Activated effector memory CD4-positive, alpha-beta T cell treated with anti-CD3 and anti-CD28 coated beads, Interleukin-2, amount 50 U/mL, for 16 hours (primary cell): ENCODE measurements at regions not wholly inside any gene's neighbourhood (a gene's known extent, or its start where the extent isn't known, plus 50 kb on each side); places are given as distances from the start of the nearest gene placed in this dataset.

Source experiments
- DNase-seq: peaks from one replicate; pipeline ENCODE4 v3.0.0-alpha.2; 2020

DNA sequence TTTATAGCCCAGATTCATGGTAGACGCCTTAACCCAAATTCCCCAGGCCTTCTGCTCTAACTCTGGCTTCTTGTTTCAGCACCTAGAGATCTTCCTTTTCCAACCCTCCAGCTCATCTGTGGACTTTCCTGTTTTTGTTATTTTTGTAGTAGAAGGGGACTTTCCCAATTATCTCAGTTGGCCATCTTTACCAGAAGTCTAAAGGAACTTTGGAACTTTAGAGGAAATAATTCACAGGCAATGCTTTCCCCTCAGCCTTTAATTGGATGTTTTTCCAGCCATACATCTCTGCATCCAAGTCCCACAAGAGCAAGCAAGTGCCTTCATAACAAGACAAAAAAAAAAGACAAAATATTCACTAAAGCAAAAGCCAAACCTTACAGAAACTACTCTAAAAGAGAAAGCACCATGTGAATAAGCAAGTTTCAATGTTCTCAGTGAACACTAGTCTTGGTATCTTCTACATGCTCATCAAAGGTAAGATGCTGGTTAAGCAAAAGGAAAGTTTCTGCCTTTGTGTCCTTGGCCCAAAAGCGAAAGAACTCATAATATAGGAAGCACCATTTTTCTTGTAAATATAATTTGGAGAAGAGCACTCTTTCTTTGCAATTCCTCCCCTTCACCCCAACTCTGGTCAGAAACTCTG lies 377.3 kb downstream of the SETD4 start:
- no peak for DNase-seq

DNA sequence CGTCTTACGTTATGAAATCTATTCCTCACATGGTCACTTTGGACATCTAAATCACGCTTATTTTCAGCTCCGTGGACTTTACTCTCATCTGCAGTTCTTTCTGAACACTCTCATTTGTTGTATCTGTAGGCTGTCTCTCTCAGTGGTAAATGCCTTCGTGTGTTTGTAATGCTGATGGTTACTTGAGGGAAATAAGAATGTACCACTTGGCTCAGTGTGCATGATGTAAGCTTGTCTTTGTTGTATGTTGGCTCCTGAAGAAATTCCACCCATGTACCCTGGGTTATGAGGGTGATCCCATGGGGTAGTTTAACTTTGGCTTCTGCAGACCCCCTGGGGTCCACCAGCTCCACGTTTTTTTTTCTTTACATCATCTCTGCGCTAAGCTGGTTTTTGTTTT lies 378.4 kb downstream of the SETD4 start:
- DNase-seq, result no peak

DNA sequence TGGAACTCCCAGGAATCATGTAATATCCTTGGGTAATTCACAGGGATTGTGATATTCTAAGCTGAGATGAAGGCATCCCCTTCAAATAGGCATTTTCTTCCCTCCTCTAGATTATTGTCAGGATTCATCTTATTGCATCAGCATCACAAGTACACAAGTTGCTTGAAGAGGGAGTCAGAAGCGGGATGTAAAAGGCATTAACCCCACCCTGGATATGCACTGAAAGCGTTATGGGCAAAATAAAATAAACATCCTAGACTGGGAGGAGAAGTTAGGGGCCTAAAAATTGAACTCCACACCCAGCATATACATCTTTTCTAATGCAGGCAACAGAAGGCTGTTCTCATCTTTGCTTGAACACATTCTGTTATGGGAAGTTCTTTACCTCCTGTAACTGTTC lies 381.2 kb downstream of the SETD4 start:
- DNase-seq, result no peak

DNA sequence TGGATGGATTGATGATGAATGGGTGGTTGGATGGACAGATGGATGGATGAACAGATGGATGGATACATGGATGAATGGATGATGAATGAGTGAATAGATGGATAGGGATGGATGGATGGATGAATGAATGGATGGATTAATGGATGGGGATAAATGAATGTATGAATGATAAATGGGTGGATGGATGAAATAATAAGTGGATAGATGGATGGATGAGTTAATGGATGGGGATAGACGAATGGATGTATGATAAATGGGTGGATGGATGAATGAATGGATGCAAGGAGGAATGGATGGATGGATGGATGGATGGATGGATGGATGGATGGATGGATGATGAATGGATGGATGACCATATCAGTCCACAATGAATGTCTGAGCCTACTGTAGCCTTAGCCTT lies 381.9 kb downstream of the SETD4 start:
- no peak for DNase-seq

DNA sequence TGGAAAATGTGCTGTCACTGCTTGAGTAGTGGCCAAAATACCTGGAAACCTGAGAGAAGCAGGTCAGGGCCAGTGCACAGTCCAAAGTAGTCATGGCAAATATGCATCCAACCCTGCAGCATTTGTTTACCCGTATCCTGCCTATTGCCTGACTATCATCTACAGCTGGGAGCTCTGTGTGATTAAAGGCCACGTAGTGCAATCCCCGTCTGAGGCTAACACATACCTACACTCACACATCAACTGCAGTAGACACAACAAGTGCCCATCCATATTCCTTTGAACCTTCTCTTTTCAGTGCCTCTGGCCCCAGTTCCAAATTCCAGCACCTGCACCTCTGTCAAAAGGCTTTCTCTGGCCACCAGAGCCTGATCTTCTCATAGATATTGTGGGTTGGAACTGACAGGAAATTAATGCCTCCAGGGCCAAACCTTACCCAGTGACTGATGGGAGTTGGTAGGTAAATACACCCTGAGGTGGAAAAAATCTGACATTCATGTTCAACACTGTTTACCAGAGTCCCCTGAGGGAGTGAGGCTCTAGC lies 383.0 kb downstream of the SETD4 start:
- DNase-seq, result no peak

DNA sequence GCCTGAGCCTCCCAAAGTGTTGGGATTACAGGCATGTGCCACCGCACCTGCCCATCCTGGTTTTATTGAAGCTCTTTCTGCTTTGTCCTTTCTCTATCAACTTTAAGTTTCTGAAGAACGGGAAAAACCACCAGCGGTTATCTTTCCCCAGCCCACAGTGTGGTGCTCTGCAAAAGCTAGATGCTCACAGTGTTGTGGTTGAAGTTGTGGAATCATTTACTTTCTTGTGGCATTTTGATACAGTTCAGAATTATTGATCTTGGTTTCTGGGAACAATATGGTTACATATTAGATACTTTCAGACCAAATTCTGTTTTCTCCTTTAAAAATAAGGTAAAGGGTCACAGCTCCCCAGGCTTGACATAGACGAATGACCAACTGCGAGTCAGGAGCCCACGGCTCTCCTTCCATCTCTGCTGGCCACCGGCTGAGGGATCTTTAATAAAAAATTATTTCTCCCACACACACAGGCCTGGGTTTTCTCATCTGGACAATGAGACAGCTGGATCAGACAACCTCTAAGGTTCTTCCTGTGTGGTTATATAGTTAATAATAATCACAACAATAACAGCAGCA lies 385.3 kb downstream of the SETD4 start:
- DNase-seq, result no peak

DNA sequence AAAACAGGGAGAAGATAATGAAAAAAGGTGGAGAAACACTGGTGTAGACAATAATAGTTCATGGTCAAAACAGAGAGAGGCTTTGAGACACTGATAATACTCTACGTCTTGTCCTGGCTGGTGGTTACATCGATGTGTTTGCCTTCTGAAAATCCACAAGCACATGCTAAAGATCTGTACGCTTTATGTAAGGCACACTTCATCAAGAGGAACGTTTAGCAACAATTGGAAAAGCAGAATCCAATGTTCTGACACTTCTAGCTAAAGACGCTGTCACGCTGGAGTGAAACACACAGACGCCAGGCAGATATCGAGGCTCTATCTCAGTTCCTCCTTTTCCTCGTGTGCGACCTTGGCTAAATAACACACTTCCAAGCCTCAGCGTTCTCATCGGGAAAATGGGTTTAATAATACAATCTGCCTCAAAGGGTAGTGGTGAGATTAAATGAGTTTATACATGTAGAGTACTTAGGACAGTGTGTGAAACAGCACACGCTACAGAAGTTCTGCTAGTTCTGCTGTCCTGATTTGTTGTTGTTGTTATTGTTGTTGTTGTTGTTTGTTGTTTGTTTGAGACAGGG lies 386.1 kb downstream of the SETD4 start:
- DNase-seq, result no peak

DNA sequence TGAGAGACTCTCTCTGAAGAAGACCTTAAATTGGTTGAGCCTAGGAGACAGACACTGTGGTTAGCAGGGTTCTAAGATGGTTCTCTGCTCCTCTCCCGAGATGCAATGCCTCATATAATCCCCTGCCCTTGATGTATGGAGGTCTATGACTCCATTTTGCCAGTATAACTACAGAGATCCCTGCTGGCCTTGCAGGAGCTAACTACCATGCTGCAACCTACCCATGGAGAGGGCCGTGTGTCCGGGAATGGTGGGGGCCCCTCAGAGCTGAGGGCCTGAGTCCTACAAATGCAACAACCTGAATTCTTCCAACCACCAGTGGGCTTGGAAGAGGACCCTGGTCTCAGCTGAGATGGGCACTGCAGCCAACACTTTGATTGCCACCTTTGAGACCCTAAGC lies 388.0 kb downstream of the SETD4 start:
- DNase-seq, result no peak

DNA sequence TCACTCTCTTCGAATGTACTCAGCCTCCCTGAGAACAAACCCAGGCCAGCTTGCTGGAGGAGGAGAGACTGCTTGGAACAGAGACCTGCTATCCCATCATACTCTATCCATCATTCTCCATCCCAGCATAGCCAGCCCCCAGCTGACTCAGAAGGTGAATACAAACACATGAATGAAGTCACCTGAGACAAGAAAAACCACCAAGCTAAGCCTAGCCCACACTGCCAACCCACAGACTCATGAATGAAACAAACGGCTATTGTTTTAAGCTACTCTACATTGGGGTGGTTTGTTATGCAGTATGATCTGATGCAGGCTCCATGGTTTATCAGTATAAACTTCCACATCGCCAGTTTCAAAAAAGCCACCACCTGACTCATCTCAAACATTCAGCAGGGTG lies 395.6 kb downstream of the SETD4 start:
- DNase-seq, result no peak

DNA sequence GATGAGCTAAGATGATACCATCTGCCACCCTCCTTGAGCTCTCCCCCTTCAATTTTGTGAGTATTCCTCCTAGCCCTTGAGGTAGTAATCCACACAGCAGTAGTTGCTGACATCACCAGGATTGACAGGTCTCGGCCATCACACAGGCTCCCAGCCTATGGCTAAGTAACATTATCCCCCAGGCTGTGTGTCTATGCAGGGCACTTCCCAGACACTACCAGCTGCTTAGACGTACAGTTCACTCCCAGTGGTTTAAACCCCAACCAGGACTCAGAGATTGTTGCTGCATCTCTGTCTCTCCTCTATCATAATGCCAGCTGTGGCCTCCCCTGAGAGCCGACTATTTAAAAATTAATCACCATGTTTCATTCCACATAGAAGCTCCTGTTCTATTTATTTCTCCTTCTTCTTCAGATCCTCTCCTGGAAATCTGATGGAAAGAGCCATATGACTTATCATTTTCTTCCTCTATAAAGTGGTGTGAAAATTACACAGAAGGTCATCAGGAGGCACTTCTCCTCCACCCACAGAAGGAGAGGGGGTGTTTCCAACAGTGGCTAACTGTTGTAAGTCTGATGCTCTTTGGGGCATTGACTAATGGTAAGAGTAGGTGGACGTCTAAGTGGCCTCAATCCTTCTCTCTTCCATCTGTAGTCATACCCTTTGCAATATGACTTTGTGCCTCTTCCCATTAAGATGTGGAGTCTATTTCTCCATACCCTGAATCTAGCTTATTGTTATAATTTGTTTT lies 396.3 kb downstream of the SETD4 start:
- DNase-seq, result no peak

DNA sequence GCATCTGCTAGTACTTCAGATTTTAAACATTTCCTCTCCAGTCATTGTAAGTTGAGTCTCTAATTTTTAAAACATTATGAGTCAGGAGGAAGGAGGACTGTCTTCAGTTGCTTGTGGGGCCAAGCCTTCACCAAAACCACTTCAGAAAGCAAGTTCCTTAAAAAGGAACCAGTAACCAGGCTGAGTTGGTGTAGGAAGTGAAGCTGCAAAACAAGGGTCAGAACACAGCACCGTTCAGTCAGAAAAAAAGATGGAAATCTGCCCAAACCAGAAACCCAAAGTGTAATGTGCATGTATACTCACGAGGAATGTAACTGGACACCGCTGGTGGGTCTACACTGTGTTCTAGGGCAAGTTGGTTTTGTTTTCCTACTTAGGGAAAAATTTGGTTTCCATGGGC lies 402.1 kb downstream of the SETD4 start:
- no peak for DNase-seq

DNA sequence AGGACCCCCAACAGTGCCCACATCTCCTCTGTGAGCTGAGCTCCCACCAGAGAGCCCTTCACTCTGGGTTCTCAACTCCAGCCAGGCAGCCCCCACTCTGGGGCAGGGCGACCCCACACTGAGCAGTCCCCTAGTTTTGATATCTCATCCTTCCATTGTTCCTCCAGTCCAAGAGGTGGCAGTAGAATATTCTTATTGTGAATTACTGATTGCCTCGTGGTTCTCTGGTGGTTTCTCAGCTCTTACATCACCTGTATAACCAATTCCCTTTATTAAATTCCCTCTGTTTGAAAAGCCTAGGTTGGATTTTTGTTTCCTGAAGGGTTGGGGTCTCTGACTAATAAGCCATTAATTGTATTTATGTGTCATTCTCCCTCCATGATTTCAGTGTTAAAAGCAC lies 407.5 kb downstream of the SETD4 start:
- DNase-seq, result no peak

DNA sequence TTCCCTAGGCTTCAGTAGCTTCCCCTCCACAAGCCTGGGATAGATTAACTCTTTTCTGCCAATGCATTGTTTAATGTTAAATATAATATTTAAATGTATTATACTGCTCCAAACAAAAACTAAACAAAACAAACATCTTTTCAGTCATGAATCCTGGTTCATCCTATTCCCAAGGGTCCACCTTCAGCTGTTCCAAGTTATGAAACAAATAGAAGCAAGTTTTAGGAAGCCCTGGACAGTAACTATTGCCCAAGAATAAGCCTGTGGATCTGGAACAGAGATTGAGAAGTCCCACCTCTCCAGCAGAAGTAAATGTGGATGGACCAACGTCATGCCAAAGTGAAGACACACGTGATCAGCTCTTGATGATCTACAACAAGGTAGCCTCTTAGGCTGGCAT lies 408.1 kb downstream of the SETD4 start:
- DNase-seq, result no peak

DNA sequence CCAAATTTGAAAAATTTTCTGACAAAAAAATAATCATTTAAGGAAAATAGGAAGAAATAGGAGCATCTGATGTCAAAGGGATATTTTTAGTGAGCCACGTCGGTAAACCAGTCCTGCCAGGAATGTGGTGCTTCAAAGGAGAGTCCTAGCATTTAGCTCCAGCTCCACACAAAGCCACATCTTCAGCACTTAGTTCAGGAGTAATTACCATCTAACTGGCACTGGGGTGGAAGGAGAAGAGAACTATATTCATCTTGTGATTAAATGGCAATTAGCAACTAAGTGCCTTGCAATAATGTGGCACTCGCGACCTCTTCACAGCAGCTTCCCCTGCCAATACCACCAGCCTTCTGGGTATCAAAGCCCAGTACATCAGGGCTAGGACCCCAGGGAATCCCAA lies 409.1 kb downstream of the SETD4 start:
- DNase-seq, result no peak

DNA sequence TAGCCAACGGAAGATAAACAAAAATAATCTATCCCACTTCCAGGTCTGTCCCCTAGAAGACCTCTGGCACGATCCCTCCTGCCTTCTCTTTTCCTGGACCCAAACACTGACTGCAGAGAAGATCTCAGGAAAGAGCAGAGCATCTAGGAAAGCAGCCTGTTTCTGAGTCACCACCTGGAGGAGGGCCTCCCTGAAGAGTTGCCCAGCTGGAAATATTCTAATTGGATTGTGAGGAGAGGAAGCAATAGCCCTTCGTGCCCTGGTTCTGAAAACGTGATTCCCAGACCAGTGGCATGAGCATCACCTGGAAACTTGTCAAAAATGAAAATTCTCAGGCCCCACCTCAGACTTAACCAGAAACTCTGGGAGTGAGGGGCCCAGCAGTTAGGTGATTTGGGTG lies 411.1 kb downstream of the SETD4 start:
- no peak for DNase-seq

DNA sequence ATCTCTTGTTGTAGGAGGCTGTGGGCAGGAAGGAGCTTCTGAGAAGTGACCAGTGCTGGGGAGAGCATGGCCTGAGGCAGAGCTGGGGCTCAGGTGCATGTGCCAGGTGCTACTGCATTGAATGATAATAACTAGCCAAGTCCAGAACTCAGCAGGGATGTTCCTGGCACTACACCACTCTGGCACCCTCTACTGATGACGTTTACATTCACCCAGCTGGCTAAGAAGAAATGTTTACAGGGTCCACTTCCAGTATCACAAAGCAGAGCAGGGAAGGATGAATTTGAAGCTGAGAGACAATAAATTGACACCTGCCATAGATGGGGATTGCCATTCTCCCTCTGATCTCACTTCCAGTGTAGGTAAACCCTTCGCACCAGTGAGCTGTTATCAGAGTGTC lies 411.8 kb downstream of the SETD4 start:
- DNase-seq, result no peak

DNA sequence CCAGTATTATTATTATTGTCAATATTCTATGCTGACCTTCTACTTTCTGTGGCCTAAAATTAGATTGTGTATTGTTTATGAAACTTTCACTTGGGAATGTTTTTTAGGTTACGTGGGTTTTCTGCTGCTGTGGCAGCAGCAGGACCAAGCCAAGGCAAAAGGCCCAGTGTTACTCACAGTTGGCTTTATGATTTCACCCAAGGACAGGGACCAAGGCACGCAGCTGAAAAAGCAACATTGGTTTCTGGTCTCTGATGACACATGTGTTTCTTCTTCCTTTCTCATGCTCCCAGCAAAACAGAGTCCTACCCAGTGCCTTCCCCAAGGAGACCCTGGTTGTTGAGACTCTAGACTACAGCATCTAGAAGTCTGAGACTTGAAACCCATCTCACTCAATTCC lies 413.7 kb downstream of the SETD4 start:
- no peak for DNase-seq

DNA sequence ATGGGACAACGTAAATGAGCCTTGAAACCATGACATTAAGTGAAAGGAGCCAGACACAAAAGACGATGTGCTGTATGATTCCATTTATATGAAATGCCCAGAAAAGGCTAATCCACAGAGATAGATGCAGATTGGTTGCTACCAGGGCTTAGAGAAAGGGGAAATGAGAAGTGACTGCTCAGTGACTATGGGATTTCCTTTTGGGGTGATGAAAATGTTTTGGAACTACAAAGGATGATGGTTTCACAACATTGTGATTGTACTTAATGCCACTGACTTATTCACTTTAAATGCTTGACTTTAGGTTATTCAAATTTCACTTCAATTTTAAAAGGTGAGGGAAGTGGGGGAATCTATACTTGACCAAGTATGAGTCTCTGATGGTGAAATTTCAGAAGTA lies 414.3 kb downstream of the SETD4 start:
- DNase-seq, result no peak

DNA sequence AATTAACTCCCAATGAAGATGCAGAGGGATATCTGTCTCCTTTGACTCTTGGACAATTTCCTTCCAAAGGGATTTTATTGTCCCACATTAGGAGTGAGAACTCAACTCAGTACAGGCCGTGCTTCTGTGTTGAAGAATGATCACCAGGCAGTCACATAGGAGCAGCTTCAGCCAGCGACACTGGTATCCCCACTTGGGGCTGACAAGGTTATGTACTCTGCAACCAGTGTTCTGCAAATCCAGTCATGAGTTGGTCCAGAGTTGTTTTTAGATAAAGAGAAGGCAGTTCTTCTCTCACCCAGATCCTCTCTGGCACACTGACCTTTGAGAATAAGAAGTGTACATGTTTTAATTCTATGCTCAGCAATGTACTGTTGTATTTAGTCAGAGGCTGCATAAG lies 415.8 kb downstream of the SETD4 start:
- no peak for DNase-seq

DNA sequence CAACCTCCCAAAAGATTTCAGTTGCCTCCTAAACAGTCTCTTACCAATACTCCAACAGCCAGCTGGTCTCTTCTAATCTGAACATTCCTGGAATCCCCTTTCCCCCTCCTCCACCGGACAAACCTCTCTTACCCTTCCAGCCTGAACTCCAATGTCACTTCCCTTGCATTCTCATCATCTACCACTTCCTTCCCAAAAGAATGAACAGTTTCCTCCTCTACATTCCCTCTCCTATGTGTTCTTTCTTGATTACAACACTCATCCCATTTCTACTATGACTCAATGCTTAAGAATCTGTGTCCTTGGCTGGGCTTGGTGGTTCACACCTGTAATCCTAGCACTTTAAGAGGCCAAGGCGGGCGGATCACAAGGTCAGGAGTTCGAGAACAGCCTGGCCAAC lies 417.1 kb downstream of the SETD4 start:
- DNase-seq, result no peak

DNA sequence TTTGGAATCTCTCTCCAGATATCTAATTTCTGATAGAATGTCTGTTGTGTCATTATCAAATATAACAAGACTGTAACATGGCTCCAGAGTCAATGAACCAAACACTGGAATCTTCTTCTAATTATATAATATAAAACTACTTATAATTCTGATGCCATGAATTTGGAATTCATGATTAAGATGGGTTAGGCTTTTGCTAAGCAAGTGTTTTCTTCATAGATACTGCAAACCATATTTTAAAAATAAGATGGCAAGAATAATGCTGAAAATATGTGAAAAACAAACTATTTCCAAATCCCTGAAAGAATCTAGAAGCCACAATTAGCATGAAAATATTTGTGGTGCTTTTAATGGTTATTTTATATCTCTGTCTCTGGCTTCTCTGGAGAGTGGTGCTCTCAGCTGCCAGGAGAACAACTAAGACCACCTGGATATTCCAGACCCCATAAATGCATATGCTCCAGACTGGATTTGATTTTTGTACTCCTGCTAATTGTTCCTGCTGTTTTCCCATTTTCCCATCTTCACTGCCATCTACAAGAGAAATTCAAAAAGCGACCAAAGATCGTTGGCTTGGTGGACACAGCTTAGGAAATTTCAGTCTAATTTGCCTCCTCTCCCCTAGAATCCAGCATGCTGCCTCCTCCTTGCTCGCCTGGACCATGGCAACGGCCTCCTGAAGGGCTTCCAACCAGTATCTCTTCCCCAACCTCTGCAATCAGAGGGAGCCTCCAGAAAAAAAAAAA lies 418.9 kb downstream of the SETD4 start:
- DNase-seq, result no peak

DNA sequence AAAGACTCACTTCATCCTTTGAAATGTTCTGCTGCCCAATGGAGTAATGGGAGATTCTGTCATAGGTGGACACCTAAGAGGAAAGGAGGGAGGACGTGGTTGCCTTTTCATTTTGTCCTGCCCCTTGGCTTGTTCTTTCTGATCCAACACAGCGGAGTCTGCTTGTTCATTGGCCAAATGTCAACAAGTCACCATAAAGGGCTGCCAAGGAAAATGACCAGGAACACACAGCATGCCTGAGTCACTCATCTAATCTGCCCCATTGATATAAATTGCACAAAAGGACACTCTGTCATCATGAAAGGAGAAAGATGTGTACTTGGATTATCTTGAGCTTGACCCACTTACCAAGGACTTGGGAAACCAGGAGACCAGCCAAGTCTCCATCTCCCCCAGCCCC lies 422.9 kb downstream of the SETD4 start:
- no peak for DNase-seq

DNA sequence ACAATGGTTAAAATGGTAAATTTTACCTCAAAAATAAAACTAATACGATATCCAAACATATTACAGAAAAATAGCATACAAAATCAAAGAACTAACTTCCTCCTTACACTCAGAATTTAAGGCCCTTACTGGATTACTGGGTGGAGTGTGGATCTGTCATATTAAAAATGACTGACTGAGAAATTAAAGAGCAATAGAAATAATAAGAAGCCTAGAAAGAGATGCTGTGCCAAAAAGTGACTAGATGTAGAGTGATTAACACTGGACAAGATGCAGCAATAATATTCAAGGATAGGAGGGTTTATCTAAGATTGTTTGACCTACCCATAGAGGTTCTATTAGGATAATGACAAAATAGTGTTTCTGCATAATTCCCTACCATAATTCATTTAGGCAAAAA lies 424.3 kb downstream of the SETD4 start:
- no peak for DNase-seq
